Pancreas (tissue), 10 donors: ENCODE measurements at regions not wholly inside any gene's neighbourhood (a gene's known extent, or its start where the extent isn't known, plus 50 kb on each side); places are given as distances from the start of the nearest gene placed in this dataset.

Experiments used
- ATAC-seq, 4 donors: fragments of 200-7000 bp; cut with Tn5 transposase; one replicate each; pipeline versions ENCODE4 v1.8.0 to v1.9.1; 2020; ENCODE audit warnings: mild to moderate bottlenecking in 4 of 4, moderate library complexity in 4 of 4
- DNase-seq, 6 donors: peaks; one replicate each; pipeline ENCODE4 v3.0.0-alpha.2; 2020
- FAIRE-seq: peaks from 2 replicates; lab custom pipeline; 2012; peaks lifted over from hg19 to GRCh38; lab: Jason Lieb, UNC
- H3K27ac ChIP-seq, 4 donors: fragments of 200-600 bp; sonication (generic); 1 replicate in 3 of 4; 2 replicates in 1 of 4; pipeline versions ENCODE4 v1.5.0 to v1.8.0; 2020
- H3K27me3 ChIP-seq, 4 donors: fragments of 200-600 bp; one replicate each; pipeline ENCODE4 v1.8.0; 2021
- H3K36me3 ChIP-seq, 3 donors: fragments of 200-600 bp; sonication (generic) in 1 of 3; one replicate each; pipeline versions ENCODE4 v1.5.0 to v1.8.0; 2020 to 2021
- H3K4me1 ChIP-seq, 3 donors: fragments of 200-600 bp; one replicate each; pipeline ENCODE4 v1.8.0; 2021
- H3K4me3 ChIP-seq, 4 donors: fragments of 200-600 bp; sonication (generic) in 2 of 4; one replicate each; pipeline versions ENCODE4 v1.5.0 to v1.8.0; 2020 to 2021
- H3K9me3 ChIP-seq, 4 donors: fragments of 200-600 bp; one replicate each; pipeline ENCODE4 v1.8.0; 2021
- CTCF ChIP-seq, 4 donors: fragments of 200-600 bp; sonication (generic) in 3 of 4; IDR thresholded peaks; one replicate each; pipeline versions ENCODE4 v1.5.0 to v1.8.0; 2021; ENCODE audit warnings: antibody characterized with exemption in 4 of 4
- WGBS, 2 donors: extraction: QIAGEN DNeasy Blood & Tissue Kit; methylation state at CpG; one replicate each; pipeline ENCODE4 v1.1.7; 2013; 5-methylcytosine and 5-hydroxymethylcytosine counted together
- intact Hi-C, 3 donors: fragments of 100-400 bp; cut with DNase I; formaldehyde crosslinking; loops; one replicate each; pipeline versions ENCODE4 v1.11.1 to v1.14.2; 2022
- donor health status: healthy with polysubstance abuse.
- donor health status: DM: no; HTN: no; CAD: no; lungs with moderate emphysema.
- donor health status: DM: no; HTN: no; CAD: no.
- donor health status: control.
- donor health status: control.
- donor health status: Bipolar disorder and iron deficiency.
- donor health status: DM: yes; HTN: yes; CAD: no.
- donor health status: DM: no; HTN: no; CAD: no.
- donor health status: DM: no; HTN: no; CAD: no.
- donor health status: DM: yes; HTN: yes; CAD: no.

- Histone ChIP-seq H3K27ac (no peak overlapping the region), H3K4me3 (no peak overlapping the region), H3K27me3 (no peaks in the 10 kb centered on the region), H3K4me1 (peaks cover 0 to 18% (median 10%) of the 10 kb centered on the region in 3 donors), H3K36me3 (no peaks in the 10 kb centered on the region), H3K9me3 (no peaks in the 10 kb centered on the region)
- intact Hi-C loops, result loop anchor here in 1 of 3 donors (10.0 kb wide), 1 partner anchor 86 kb away; no protein-coding TSS in a partner anchor
- DNase-seq (no peak), ATAC-seq (no peak), FAIRE-seq (no peak)
- WGBS, 2 donors, result 91 to 94% methylated on average over 4 of the region's 4 CpGs
- no peak for TF ChIP-seq CTCF (IDR thresholded peaks at IDR 0.05)
Observed at GRCh38 chr1:244960904-244961303, 96.6 kb upstream of the HNRNPU start.

GRCh38 chr1:244958593-244958992 is 94.2 kb upstream of the HNRNPU start:
- Histone ChIP-seq H3K4me1 (peaks cover 0 to 3% (median under 1%) of the 10 kb centered on the region in 3 donors), H3K27me3 (no peaks in the 10 kb centered on the region), H3K4me3 (no peak overlapping the region), H3K27ac (no peak overlapping the region), H3K36me3 (no peaks in the 10 kb centered on the region), H3K9me3 (no peaks in the 10 kb centered on the region)
- WGBS, 2 donors, result 96 to 99% methylated on average over 4 of the region's 4 CpGs
- DNase-seq (no peak), ATAC-seq (no peak), FAIRE-seq (no peak)
- TF ChIP-seq CTCF (IDR thresholded peaks at IDR 0.05), result no peak
- intact Hi-C loops, result no loop called here

GRCh38 chr1:244957525-244957924 is 93.2 kb upstream of the HNRNPU start:
- intact Hi-C loops, result no loop called here
- Histone ChIP-seq H3K9me3 (no peaks in the 10 kb centered on the region), H3K36me3 (no peaks in the 10 kb centered on the region), H3K27me3 (no peaks in the 10 kb centered on the region), H3K27ac (no peak overlapping the region), H3K4me3 (no peak overlapping the region), H3K4me1 (peaks cover 4 to 8% (median 4%) of the 10 kb centered on the region in 3 donors)
- DNase-seq, result no peak
- TF ChIP-seq CTCF (IDR thresholded peaks at IDR 0.05), result no peak
- ATAC-seq, result no peak
- no peak for FAIRE-seq
- WGBS, 2 donors, result 78 to 80% methylated on average over 6 of the region's 6 CpGs

- H3K4me3 ChIP-seq, result no peak overlapping the region
- H3K27me3 ChIP-seq, result no peaks in the 10 kb centered on the region
- 82 to 87% methylated on average over 6 of the region's 6 CpGs for WGBS, 2 donors
- no peaks in the 10 kb centered on the region for H3K36me3 ChIP-seq
- intact Hi-C loops, result no loop called here
- no peak for TF ChIP-seq CTCF (IDR thresholded peaks at IDR 0.05)
- no peak for FAIRE-seq
- no peak for ATAC-seq
- peaks cover 4 to 8% (median 4%) of the 10 kb centered on the region in 3 donors for H3K4me1 ChIP-seq
- H3K9me3 ChIP-seq, result no peaks in the 10 kb centered on the region
- DNase-seq, result no peak
- no peak overlapping the region for H3K27ac ChIP-seq
Observed at GRCh38 chr1:244957122-244957521, 92.8 kb upstream of the HNRNPU start.

GRCh38 chr1:244955661-244956060 is 91.3 kb upstream of the HNRNPU start:
- Histone ChIP-seq H3K27me3 (no peaks in the 10 kb centered on the region), H3K4me1 (peaks cover 4 to 8% (median 4%) of the 10 kb centered on the region in 3 donors), H3K27ac (no peak overlapping the region), H3K9me3 (no peaks in the 10 kb centered on the region), H3K36me3 (no peaks in the 10 kb centered on the region), H3K4me3 (no peak overlapping the region)
- DNase-seq (no peak), ATAC-seq (no peak), FAIRE-seq (no peak)
- WGBS, 2 donors, result 95 to 97% methylated on average over 5 of the region's 5 CpGs
- intact Hi-C loops, result no loop called here
- no peak for TF ChIP-seq CTCF (IDR thresholded peaks at IDR 0.05)
